GOT3 (cell line): ENCODE measurements at regions not wholly inside any gene's neighbourhood (a gene's known extent, or its start where the extent isn't known, plus 50 kb on each side); places are given as distances from the start of the nearest gene placed in this dataset.

Experiments used
- DNase-seq: peaks from one replicate; lab custom pipeline; 2025; ENCODE audit warnings: mixed read lengths; lab: John Stamatoyannopoulos, UW

- DNase-seq: no peak
Observed at GRCh38 chr3:146838221-146838620, 233.1 kb upstream of the PLSCR5 start.

GRCh38 chr3:146834917-146835316 is 229.8 kb upstream of the PLSCR5 start:
- no peak for DNase-seq

GRCh38 chr3:146832857-146833458 is 227.8 kb upstream of the PLSCR5 start:
- no peak for DNase-seq

- no peak for DNase-seq
Observed at GRCh38 chr3:146831659-146832058, 226.5 kb upstream of the PLSCR5 start.

GRCh38 chr3:146830231-146830630 is 225.1 kb upstream of the PLSCR5 start:
- no peak for DNase-seq

GRCh38 chr3:146827836-146828235 is 222.7 kb upstream of the PLSCR5 start:
- no peak for DNase-seq

- no peak for DNase-seq
Observed at GRCh38 chr3:146823622-146824021, 218.5 kb upstream of the PLSCR5 start.

GRCh38 chr3:146818866-146819265 is 213.7 kb upstream of the PLSCR5 start:
- no peak for DNase-seq

GRCh38 chr3:146818301-146818700 is 213.2 kb upstream of the PLSCR5 start:
- no peak for DNase-seq

- DNase-seq: no peak
Observed at GRCh38 chr3:146817704-146818103, 212.6 kb upstream of the PLSCR5 start.

- DNase-seq: no peak
Observed at GRCh38 chr3:146814601-146815315, 209.6 kb upstream of the PLSCR5 start.

GRCh38 chr3:146813496-146813895 is 208.3 kb upstream of the PLSCR5 start:
- DNase-seq: no peak

- no peak for DNase-seq
Observed at GRCh38 chr3:146803745-146804144, 198.6 kb upstream of the PLSCR5 start.

- DNase-seq: no peak
Observed at GRCh38 chr3:146801492-146801891, 196.3 kb upstream of the PLSCR5 start.

- DNase-seq: no peak
Observed at GRCh38 chr3:146800484-146800883, 195.3 kb upstream of the PLSCR5 start.

GRCh38 chr3:146796078-146796477 is 190.9 kb upstream of the PLSCR5 start:
- no peak for DNase-seq

GRCh38 chr3:146783446-146783845 is 178.3 kb upstream of the PLSCR5 start:
- DNase-seq: no peak

- no peak for DNase-seq
Observed at GRCh38 chr3:146781606-146782005, 176.5 kb upstream of the PLSCR5 start.

GRCh38 chr3:146781059-146781458 is 175.9 kb upstream of the PLSCR5 start:
- no peak for DNase-seq

GRCh38 chr3:146780251-146780650 is 175.1 kb upstream of the PLSCR5 start:
- no peak for DNase-seq

- no peak for DNase-seq
Observed at GRCh38 chr3:146777941-146778340, 172.8 kb upstream of the PLSCR5 start.

- DNase-seq: no peak
Observed at GRCh38 chr3:146772211-146772743, 167.1 kb upstream of the PLSCR5 start.

GRCh38 chr3:146770881-146771280 is 165.7 kb upstream of the PLSCR5 start:
- DNase-seq: no peak

- DNase-seq: no peak
Observed at GRCh38 chr3:146770301-146770700, 165.2 kb upstream of the PLSCR5 start.
